ENCODE measurements at regions not wholly inside any gene's neighbourhood (a gene's known extent, or its start where the extent isn't known, plus 50 kb on each side); places are given as distances from the start of the nearest gene placed in this dataset.

DNA sequence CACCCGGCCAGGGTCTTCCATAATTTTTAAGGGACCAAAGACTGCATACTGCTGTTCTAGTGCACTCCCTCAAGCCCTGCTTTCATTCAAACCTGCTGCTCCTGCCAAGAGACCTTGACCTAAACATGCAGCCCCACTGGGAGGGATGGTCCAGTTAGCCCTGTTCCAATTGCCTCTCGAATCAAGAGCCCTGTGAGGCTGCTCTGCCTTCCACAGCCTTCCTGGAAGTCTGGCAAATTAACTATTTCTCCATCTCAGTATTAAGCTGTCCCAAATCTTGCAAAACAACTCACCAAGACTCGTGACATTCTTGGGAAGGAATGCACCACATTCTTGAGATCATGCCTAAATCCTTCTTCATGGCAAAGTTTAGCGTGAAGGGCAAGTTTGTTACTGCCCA, 231.3 kb downstream of the C1orf94 start:
- Histone ChIP-seq H3K27ac (no peak overlapping the region), H3K4me3 (no peak overlapping the region), H3K4me1 (no peaks in the 10 kb centered on the region; the same call in 2 of the 3 replicates), H3K4me2 (no peak overlapping the region), H3K9me3 (no peaks in the 10 kb centered on the region)
- TF ChIP-seq MYC (IDR thresholded peaks at IDR 0.05; ENCODE audit: borderline replicate concordance, low read length) = no peak
- no peak for TF ChIP-seq ZFP36 (IDR thresholded peaks at IDR 0.05; ENCODE audit: borderline replicate concordance, partially characterized antibody)
- TF ChIP-seq MAFK (IDR thresholded peaks at IDR 0.05; ENCODE audit: partially characterized antibody) = no peak
- TF ChIP-seq BCL3 (IDR thresholded peaks at IDR 0.05) = no peak
- no peak for TF ChIP-seq POLR2A (IDR thresholded peaks at IDR 0.05; ENCODE audit: low read length)
- no peak for TF ChIP-seq REST (IDR thresholded peaks at IDR 0.05)
- TF ChIP-seq RAD21 (conservative IDR thresholded peaks at IDR 0.05 in 1 of 2, IDR thresholded peaks at IDR 0.05 in 1 of 2) = no peak
- TF ChIP-seq, protein P1, sequence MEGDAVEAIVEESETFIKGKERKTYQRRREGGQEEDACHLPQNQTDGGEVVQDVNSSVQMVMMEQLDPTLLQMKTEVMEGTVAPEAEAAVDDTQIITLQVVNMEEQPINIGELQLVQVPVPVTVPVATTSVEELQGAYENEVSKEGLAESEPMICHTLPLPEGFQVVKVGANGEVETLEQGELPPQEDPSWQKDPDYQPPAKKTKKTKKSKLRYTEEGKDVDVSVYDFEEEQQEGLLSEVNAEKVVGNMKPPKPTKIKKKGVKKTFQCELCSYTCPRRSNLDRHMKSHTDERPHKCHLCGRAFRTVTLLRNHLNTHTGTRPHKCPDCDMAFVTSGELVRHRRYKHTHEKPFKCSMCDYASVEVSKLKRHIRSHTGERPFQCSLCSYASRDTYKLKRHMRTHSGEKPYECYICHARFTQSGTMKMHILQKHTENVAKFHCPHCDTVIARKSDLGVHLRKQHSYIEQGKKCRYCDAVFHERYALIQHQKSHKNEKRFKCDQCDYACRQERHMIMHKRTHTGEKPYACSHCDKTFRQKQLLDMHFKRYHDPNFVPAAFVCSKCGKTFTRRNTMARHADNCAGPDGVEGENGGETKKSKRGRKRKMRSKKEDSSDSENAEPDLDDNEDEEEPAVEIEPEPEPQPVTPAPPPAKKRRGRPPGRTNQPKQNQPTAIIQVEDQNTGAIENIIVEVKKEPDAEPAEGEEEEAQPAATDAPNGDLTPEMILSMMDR (IDR thresholded peaks at IDR 0.05) = no peak
- TF ChIP-seq, protein P2, sequence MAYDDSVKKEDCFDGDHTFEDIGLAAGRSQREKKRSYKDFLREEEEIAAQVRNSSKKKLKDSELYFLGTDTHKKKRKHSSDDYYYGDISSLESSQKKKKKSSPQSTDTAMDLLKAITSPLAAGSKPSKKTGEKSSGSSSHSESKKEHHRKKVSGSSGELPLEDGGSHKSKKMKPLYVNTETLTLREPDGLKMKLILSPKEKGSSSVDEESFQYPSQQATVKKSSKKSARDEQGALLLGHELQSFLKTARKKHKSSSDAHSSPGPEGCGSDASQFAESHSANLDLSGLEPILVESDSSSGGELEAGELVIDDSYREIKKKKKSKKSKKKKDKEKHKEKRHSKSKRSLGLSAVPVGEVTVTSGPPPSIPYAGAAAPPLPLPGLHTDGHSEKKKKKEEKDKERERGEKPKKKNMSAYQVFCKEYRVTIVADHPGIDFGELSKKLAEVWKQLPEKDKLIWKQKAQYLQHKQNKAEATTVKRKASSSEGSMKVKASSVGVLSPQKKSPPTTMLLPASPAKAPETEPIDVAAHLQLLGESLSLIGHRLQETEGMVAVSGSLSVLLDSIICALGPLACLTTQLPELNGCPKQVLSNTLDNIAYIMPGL (CRISPR knock-in tag; IDR thresholded peaks at IDR 0.05; ENCODE audit: borderline replicate concordance) = no peak
- no peak for TF ChIP-seq RARB (CRISPR knock-in tag; IDR thresholded peaks at IDR 0.05)
- no peak for TF ChIP-seq TP53 (CRISPR knock-in tag; IDR thresholded peaks at IDR 0.05)
- TF ChIP-seq EP300 (IDR thresholded peaks at IDR 0.05) = no peak
- TF ChIP-seq NPAS2 (CRISPR knock-in tag; IDR thresholded peaks at IDR 0.05; ENCODE audit: borderline replicate concordance) = no peak
- TF ChIP-seq NR3C1 (IDR thresholded peaks at IDR 0.05) = no peak
- TF ChIP-seq RNF2 (IDR thresholded peaks at IDR 0.05; ENCODE audit: borderline replicate concordance, low read depth) = no peak
- CTCF ChIA-PET = no interaction called here
- POLR2A ChIA-PET = no interaction called here
- no peak for FAIRE-seq
- no peak for ATAC-seq
- DNase-seq (ENCODE audit: low read depth in 1 of 2, low spot score in 1 of 2) = no peak
- WGBS (ENCODE audit: missing lambda C conversion rate) = 7% methylated on average over 4 of the region's 4 CpGs

- FAIRE-seq = no peak
- no peaks in the 10 kb centered on the region for H3K9me3 ChIP-seq
- no peak for DNase-seq (ENCODE audit: low read depth in 1 of 2, low spot score in 1 of 2)
- H3K4me1 ChIP-seq = no peaks in the 10 kb centered on the region; the same call in 2 of the 3 replicates
- H3K4me3 ChIP-seq = no peak overlapping the region
- H3K27ac ChIP-seq = no peak overlapping the region
- ChIA-PET POLR2A (no interaction called here), CTCF (interaction anchor here (1.1 kb wide), 1 partner anchor 12 kb away, joined by 3 read pairs; no protein-coding TSS in a partner anchor)
- no peak for ATAC-seq
- H3K4me2 ChIP-seq = no peak overlapping the region
- 36% methylated on average over 6 of the region's 6 CpGs for WGBS (ENCODE audit: missing lambda C conversion rate)
- no peak for TF ChIP-seq ATOH8 (CRISPR knock-in tag; IDR thresholded peaks at IDR 0.05; ENCODE audit: low read depth)
- no peak for TF ChIP-seq CHD4 (IDR thresholded peaks at IDR 0.05; ENCODE audit: borderline replicate concordance)
- TF ChIP-seq ZSCAN20 (CRISPR knock-in tag; IDR thresholded peaks at IDR 0.05) = no peak
- no peak for TF ChIP-seq E2F6 (IDR thresholded peaks at IDR 0.05; ENCODE audit: borderline replicate concordance, low read depth)
- TF ChIP-seq EHF (CRISPR knock-in tag; IDR thresholded peaks at IDR 0.05) = no peak
- TF ChIP-seq MAFK (IDR thresholded peaks at IDR 0.05; ENCODE audit: partially characterized antibody) = no peak
- TF ChIP-seq HOXB13 (CRISPR knock-in tag; IDR thresholded peaks at IDR 0.05; ENCODE audit: low read depth) = no peak
- TF ChIP-seq EHMT2 (IDR thresholded peaks at IDR 0.05; ENCODE audit: low read depth) = no peak
- TF ChIP-seq ESRRA (IDR thresholded peaks at IDR 0.05; ENCODE audit: borderline replicate concordance, low read length) = no peak
These were observed 233.1 kb downstream of the C1orf94 start for GRCh38 chr1:34409689-34410229.
